GM19397 (cell line): ENCODE measurements at regions not wholly inside any gene's neighbourhood (a gene's known extent, or its start where the extent isn't known, plus 50 kb on each side); places are given as distances from the start of the nearest gene placed in this dataset.
A peak's percentile ranks its signal among the peaks of the same experiment; 100 is the strongest.
"Not testable (repeated sequence)": the region's sequence is repeated elsewhere in the genome, so short reads cannot be mapped to it uniquely, and the experiment has no call there.

ENCODE experiments used
- ATAC-seq: cut with Tn5 transposase; IDR thresholded peaks from one replicate; pipeline ENCODE4 v1.9.1; 2021; ENCODE audit warnings: mild to moderate bottlenecking, moderate library complexity; ENCODE audit not compliant: unreplicated experiment

DNA sequence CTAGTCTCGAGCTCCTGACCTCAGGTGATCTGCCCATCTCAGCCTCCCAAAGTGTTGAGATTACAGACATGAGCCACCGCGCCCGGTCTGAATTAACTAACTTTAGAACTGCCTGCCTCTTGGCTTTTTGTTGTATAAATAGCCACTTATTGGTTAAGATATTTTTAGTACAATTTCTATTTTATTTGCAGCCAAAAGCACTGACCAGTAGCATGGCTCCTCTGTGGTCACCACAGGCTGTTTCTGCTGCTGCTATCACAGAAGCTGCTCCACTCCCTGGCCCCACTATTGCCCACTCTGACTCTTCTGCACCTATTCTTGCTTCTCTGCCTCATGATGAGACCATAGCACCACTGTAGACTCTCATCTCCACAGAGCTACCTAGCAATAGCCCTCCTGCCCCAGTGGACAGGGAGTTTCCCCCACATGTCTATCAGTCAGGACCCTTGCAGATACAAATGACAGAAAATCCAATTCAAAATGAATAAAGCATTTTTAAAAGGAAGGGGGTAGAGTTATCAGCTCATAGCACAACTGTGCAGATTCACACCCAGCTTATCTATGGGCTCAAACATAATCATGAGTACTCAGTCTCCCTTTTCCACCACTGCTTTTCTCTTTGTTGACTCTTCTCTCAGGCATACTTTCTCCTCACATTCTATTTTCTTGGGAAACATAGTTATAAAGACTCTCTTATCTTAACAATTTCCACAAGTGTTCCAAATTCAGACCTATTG lies 151.8 kb upstream of the EPB41L4A start:
- ATAC-seq, result no peak

DNA sequence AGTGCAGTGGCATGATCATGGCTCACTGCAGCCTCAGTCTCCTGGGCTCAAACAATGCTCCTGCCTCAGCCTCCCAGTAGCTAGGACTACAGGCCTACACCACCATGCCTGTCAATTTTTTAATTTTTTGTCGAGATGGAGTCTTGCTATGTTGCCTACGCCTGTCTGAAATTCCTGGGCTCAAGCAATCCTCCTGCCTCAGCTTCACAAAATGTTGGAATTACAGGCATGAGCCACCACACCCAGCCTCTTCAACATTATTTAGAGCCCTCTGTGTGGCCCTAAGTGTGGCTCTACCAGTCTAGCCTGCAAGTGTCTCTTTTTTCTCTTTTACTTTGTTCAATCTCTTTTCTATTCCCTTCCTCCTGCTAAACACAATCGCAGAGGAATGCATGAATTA lies 154.4 kb upstream of the EPB41L4A start:
- ATAC-seq, result no peak

GRCh38 chr5:112574536-112574935 lies 155.5 kb upstream of the EPB41L4A start:
- ATAC-seq, result no peak

- no peak for ATAC-seq
Measured at GRCh38 chr5:112576298-112576925, 157.3 kb upstream of the EPB41L4A start.

DNA sequence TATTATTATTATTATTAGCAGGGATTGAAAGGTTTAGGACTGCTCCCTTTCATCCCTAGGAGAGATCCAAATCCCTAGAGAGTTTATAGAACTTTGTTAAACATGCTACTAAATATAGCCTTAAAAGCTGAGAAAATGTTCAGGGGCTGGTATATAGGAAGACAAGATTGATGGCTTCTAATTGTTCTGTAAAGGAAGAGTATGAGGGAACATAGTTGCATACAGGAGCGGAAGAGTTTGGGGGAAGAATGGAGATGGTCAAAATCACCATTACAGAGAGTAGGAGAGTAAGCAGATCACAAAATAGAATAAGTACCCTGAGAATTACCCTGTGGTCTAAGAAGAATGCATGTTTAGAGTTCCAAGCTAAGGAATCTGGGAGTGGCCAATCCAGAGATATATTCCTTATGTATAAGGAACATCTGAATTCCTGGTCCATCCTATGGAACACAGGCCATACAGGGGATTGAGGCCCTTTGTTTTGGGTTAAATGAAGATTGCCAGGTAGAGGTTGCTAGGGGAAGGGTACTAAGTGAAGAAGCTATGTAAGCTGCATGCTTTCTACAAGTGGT lies 158.0 kb upstream of the APC start:
- no peak for ATAC-seq

GRCh38 chr5:112581811-112582320 lies 155.8 kb upstream of the APC start:
- ATAC-seq, result no peak

DNA sequence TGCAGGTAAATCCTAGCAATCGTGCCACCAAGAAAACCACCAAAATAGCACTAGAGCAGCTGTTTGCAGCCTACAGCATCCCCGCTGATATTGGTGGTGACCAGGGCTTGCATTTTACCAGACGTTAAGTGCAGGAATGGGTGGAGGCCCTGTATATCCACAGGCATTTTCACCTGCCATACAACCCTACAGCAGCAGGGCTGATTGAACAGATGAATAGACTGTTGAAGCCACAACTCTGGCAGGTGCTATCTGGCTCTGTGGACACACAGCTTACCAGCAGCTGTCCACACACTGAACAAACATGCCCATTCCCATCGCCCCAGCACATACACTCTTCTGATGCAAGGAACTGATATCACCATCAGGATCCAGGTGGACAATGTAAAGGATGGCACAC lies 154.5 kb upstream of the APC start:
- no peak for ATAC-seq

- ATAC-seq, result no peak
Measured at GRCh38 chr5:112584781-112585180, 152.9 kb upstream of the APC start.

DNA sequence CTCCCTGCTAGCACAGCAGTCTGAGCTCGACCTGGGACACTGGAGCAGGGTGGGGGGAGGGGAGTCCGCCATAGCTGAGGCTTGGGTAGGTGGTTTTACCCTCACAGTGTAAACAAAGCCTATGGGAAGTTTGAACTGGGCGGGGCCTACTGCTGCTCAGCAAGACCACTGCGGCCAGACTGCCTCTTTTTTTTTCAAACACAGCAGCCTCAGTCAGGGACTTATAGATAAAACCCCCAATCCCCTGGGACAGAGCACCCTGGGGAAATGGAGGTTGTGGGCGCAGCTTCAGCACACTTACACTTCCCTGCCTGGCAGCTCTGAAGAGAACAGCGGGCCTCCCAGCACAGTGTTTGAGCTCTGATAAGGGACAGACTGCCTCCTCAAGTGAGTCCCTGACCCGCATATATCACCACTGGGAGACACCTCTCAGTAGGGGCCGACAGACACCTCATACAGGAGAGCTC lies 151.1 kb upstream of the APC start:
- ATAC-seq, result no peak

- ATAC-seq, result not testable (repeated sequence)
Measured at GRCh38 chr5:112590858-112591257, 146.8 kb upstream of the APC start.

DNA sequence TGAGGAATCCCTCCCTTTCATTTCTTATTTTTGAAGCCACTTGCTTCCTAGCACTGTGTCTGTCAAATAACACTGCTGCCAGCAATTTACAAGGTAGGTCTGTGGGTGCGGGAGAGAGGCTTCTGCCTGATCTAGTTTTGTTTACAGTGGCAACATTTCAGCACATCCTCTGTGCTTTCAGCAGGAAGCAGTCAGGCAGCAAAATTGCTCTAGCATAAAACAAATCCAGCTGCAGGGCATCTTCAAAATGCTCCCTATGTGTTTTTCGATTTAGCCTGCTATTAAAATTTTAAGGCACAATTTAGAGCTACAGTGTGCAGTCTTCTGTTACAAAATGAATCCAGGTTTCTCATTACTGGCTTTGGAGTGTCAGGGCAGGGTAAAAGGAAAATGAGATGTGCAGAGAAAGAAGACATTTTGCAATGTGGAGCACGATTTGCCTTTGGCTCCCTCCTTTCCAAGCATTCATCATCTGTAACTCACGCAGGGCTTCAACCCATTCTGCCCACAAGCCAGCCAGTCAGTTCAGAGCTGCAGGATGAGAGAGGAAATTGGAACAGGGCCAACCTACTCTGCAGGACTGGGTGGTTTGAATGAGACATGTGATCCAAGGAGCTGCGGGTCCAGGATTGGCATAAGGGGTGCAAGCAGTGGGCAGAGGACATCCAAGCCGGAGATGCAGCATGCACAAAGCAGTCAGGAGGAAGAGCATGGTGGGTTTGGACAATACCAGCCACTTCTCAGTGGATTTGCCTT lies 143.4 kb upstream of the APC start:
- no peak for ATAC-seq

DNA sequence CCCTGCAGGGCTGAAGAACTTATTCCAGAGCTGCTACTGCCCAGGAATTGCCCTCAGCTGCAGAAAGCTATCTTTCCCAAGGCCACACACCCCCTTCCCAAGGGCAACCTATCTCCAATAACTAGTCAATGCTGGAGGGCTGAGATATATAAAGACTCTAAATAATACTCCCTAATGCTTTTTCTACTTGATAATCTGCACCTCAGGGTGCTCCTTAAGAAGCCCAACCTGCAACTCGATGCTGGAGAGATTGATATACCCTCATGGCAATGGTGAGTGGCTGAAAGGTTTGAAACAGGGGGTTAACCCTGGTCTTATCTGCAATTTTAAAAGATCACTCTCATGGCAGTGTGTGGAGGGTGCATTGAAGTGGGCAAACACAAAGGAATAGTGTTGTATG lies 142.7 kb upstream of the APC start:
- ATAC-seq, result no peak

- no peak for ATAC-seq
Measured at GRCh38 chr5:112597831-112598230, 139.9 kb upstream of the APC start.

DNA sequence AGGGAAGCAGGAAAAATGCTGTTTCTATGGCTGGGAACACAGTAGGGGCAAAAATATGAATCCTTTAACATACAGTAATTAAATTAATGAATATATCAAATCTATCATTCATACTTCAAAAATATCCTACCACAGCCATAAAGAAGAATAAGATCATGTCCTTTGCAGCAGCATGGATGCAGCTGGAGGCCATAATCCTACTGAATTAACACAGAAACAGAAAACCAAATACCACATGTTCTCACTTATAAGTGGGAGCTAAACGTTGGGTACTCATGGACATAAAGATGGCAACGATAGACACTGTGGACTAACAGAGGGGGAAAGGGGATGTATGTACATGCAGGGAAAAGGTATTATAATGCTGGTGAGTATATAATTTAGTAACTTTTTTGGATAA lies 137.2 kb upstream of the APC start:
- ATAC-seq, result not testable (repeated sequence)

DNA sequence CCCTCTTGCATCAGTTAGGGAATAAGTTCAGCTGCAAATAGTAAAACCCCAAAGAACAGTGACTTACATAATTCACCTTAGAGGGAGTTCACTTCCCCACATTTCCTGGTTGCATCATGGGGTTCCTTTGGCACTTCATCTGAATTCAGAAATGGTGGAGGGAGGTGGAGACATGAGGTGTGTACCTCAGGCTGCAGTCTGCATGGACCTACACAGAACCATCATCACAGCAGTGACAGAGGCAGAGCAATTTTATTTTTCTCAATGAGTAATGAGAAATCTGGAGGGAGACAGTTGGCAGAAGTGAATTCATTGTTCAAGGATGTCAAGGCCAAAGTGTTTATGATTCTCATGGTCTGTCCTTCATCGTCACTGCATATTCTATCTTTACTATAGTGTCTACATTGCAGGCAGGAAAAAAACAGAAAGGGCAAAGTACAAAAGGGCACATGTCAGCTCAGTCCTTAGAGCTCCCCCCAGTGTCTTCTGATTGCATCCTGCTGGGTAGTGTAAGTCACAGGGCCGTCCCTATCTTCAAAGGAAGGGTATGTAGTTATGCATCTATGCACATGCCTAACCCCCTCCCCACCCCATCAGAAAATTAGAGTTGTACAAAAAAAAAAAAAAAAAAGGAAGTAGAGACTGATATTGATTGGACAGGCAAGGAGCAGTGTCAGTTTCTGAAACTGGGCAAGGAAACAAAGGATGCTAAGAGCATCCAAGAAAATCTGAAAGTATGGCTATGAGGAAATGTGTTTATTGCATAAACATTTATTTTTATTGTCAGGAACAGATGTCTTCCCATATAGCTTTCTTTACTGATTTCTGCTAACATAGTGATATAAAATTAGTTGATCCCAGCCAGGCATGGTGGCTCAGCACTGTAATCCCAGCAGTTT lies 132.7 kb upstream of the APC start:
- peak; percentile 50 for ATAC-seq

DNA sequence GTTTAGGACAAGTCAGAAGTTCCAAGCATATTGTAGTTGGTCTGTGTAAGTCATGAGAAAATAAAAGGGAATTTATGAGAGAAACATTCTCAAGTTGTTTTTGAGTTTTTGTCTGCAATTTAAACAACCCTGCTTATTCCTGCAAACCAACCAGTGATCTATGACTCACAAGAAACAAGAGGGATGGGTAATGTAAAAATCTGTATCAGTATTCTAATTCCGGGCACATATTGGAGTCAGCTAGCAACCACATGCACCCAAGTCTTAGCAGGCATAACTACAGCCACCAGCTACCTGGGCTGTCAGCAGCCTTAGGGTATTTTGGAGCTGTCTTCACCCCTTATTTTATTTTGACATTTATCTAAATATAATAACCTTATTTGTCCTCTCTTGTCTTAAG lies 128.7 kb upstream of the APC start:
- no peak for ATAC-seq

- ATAC-seq, result no peak
Measured at GRCh38 chr5:112612663-112613062, 125.0 kb upstream of the APC start.

GRCh38 chr5:112614285-112614684 lies 123.4 kb upstream of the APC start:
- no peak for ATAC-seq

- ATAC-seq, result no peak
Measured at GRCh38 chr5:112614986-112615385, 122.7 kb upstream of the APC start.

- no peak for ATAC-seq
Measured at GRCh38 chr5:112616812-112617547, 120.7 kb upstream of the APC start.
